ENCODE measurements at regions not wholly inside any gene's neighbourhood (a gene's known extent, or its start where the extent isn't known, plus 50 kb on each side); places are given as distances from the start of the nearest gene placed in this dataset.

- DNase-seq (ENCODE audit: low read depth), result no peak
Measured at GRCh38 chr12:126512916-126513913, 1448.0 kb downstream of the AACS start.

- no peak for DNase-seq (ENCODE audit: low read depth)
Measured at GRCh38 chr12:126518596-126519200, 1453.5 kb downstream of the AACS start.

GRCh38 chr12:126519833-126520232 lies 1454.6 kb downstream of the AACS start:
- no peak for DNase-seq (ENCODE audit: low read depth)

- DNase-seq (ENCODE audit: low read depth), result no peak
Measured at GRCh38 chr12:126523891-126524290, 1458.7 kb downstream of the AACS start.

- DNase-seq (ENCODE audit: low read depth), result no peak
Measured at GRCh38 chr12:126534495-126534894, 1469.3 kb downstream of the AACS start.

GRCh38 chr12:126534942-126535341 lies 1469.7 kb downstream of the AACS start:
- DNase-seq (ENCODE audit: low read depth), result no peak

GRCh38 chr12:126535971-126536370 lies 1470.7 kb downstream of the AACS start:
- no peak for DNase-seq (ENCODE audit: low read depth)

GRCh38 chr12:126537961-126538530 lies 1472.8 kb downstream of the AACS start:
- no peak for DNase-seq (ENCODE audit: low read depth)

- DNase-seq (ENCODE audit: low read depth), result no peak
Measured at GRCh38 chr12:126538888-126539287, 1473.7 kb downstream of the AACS start.

- no peak for DNase-seq (ENCODE audit: low read depth)
Measured at GRCh38 chr12:126545411-126545810, 1480.2 kb downstream of the AACS start.

- no peak for DNase-seq (ENCODE audit: low read depth)
Measured at GRCh38 chr12:126547905-126548304, 1482.7 kb downstream of the AACS start.

- no peak for DNase-seq (ENCODE audit: low read depth)
Measured at GRCh38 chr12:126551869-126552268, 1486.6 kb downstream of the AACS start.

- DNase-seq (ENCODE audit: low read depth), result no peak
Measured at GRCh38 chr12:126554625-126555024, 1489.4 kb downstream of the AACS start.

- no peak for DNase-seq (ENCODE audit: low read depth)
Measured at GRCh38 chr12:126557659-126558058, 1492.4 kb downstream of the AACS start.

- DNase-seq (ENCODE audit: low read depth), result no peak
Measured at GRCh38 chr12:126558219-126558618, 1493.0 kb downstream of the AACS start.

GRCh38 chr12:126558810-126559209 lies 1493.6 kb downstream of the AACS start:
- DNase-seq (ENCODE audit: low read depth), result no peak

GRCh38 chr12:126567016-126567415 lies 1501.8 kb downstream of the AACS start:
- no peak for DNase-seq (ENCODE audit: low read depth)

- DNase-seq (ENCODE audit: low read depth), result no peak
Measured at GRCh38 chr12:126569706-126570105, 1504.5 kb downstream of the AACS start.

- no peak for DNase-seq (ENCODE audit: low read depth)
Measured at GRCh38 chr12:126570566-126570965, 1505.3 kb downstream of the AACS start.

GRCh38 chr12:126572170-126572569 lies 1506.9 kb downstream of the AACS start:
- no peak for DNase-seq (ENCODE audit: low read depth)

- DNase-seq (ENCODE audit: low read depth), result no peak
Measured at GRCh38 chr12:126581655-126582054, 1516.4 kb downstream of the AACS start.

GRCh38 chr12:126582231-126582630 lies 1517.0 kb downstream of the AACS start:
- DNase-seq (ENCODE audit: low read depth), result no peak
